IPS-NIHi7 (cell line): ENCODE measurements at regions not wholly inside any gene's neighbourhood (a gene's known extent, or its start where the extent isn't known, plus 50 kb on each side); places are given as distances from the start of the nearest gene placed in this dataset.
A peak's percentile ranks its signal among the peaks of the same experiment; 100 is the strongest.

Experiments
- DNase-seq: peaks from one replicate; pipeline ENCODE4 v3.0.0; 2012; ENCODE audit warnings: mixed read lengths; ENCODE audit errors: extremely low spot score

- DNase-seq, result no peak
Measured at GRCh38 chr5:114250536-114250935, 111.3 kb upstream of the KCNN2 start.

GRCh38 chr5:114252226-114252625, 109.6 kb upstream of the KCNN2 start:
- DNase-seq, result no peak

- peak; percentile 27 for DNase-seq
Measured at GRCh38 chr5:114255260-114255659, 106.6 kb upstream of the KCNN2 start.

- DNase-seq, result no peak
Measured at GRCh38 chr5:114261989-114262388, 99.9 kb upstream of the KCNN2 start.

GRCh38 chr5:114265432-114266060, 96.3 kb upstream of the KCNN2 start:
- no peak for DNase-seq

- peak; percentile 12 for DNase-seq
Measured at GRCh38 chr5:114266374-114266773, 95.5 kb upstream of the KCNN2 start.

- no peak for DNase-seq
Measured at GRCh38 chr5:114296191-114296590, 65.7 kb upstream of the KCNN2 start.

- DNase-seq, result no peak
Measured at GRCh38 chr5:114297915-114298314, 64.0 kb upstream of the KCNN2 start.

GRCh38 chr5:114305402-114306207, 56.3 kb upstream of the KCNN2 start:
- peak; percentile 41 for DNase-seq

- peak; percentile 28 for DNase-seq
Measured at GRCh38 chr5:114308017-114308416, 53.9 kb upstream of the KCNN2 start.

- DNase-seq, result no peak
Measured at GRCh38 chr5:114308508-114308907, 53.4 kb upstream of the KCNN2 start.

GRCh38 chr5:114310666-114311065, 51.2 kb upstream of the KCNN2 start:
- DNase-seq, result no peak

GRCh38 chr5:114311281-114311680, 50.6 kb upstream of the KCNN2 start:
- DNase-seq, result no peak

- peak; percentile 53 for DNase-seq
Measured at GRCh38 chr5:114311968-114312367, 49.9 kb upstream of the KCNN2 start.
